ENCODE measurements at regions not wholly inside any gene's neighbourhood (a gene's known extent, or its start where the extent isn't known, plus 50 kb on each side); places are given as distances from the start of the nearest gene placed in this dataset.

- TF ChIP-seq CTCF (IDR thresholded peaks at IDR 0.05): no peak
- TF ChIP-seq POLR2A (IDR thresholded peaks at IDR 0.05): no peak
Measured at GRCh38 chr12:33290703-33291102, 148.9 kb downstream of the SYT10 start.

Data from uterus (tissue), 2 donors.